Stimulated activated CD4-positive, alpha-beta T cell treated with anti-CD3 and anti-CD28 coated beads, Interleukin-15, amount 100 ng/mL, for 24 hours (primary cell): ENCODE measurements at regions not wholly inside any gene's neighbourhood (a gene's known extent, or its start where the extent isn't known, plus 50 kb on each side); places are given as distances from the start of the nearest gene placed in this dataset.
"Not testable (repeated sequence)": the region's sequence is repeated elsewhere in the genome, so short reads cannot be mapped to it uniquely, and the experiment has no call there.

ENCODE experiments used
- DNase-seq: peaks from one replicate; pipeline ENCODE4 v3.0.0-alpha.2; 2020

GRCh38 chr22:11360632-11361031 is 4167.4 kb upstream of the OR11H1 start:
- DNase-seq = no peak

GRCh38 chr22:11361496-11361895 is 4166.5 kb upstream of the OR11H1 start:
- DNase-seq = not testable (repeated sequence)

GRCh38 chr22:11369612-11370307 is 4158.2 kb upstream of the OR11H1 start:
- DNase-seq = not testable (repeated sequence)

GRCh38 chr22:11370311-11370710 is 4157.7 kb upstream of the OR11H1 start:
- DNase-seq = not testable (repeated sequence)
